MV-4-11 (cell line): ENCODE measurements at regions not wholly inside any gene's neighbourhood (a gene's known extent, or its start where the extent isn't known, plus 50 kb on each side); places are given as distances from the start of the nearest gene placed in this dataset.

Experiments
- DNase-seq: peaks from one replicate; lab custom pipeline; 2025; lab: John Stamatoyannopoulos, UW

DNA sequence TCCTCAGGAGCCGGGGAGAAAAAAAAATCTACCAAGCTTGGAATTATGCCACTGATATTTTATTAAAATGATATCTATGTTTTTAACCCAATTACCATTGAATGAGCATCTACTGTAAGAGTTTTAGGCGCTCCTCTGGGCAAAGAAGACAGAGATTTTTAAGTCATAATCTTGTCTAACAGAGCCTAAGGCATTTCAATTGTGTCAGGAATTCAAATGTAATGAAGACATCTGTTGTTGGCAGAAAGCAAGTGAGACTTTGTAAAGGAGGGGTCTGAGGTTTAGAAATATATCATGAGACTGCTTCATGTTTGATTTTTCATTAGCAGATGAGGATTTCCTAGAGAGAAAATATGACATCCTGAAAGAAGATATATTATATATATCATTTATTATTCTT is 1158.1 kb downstream of the FSTL5 start:
- no peak for DNase-seq

DNA sequence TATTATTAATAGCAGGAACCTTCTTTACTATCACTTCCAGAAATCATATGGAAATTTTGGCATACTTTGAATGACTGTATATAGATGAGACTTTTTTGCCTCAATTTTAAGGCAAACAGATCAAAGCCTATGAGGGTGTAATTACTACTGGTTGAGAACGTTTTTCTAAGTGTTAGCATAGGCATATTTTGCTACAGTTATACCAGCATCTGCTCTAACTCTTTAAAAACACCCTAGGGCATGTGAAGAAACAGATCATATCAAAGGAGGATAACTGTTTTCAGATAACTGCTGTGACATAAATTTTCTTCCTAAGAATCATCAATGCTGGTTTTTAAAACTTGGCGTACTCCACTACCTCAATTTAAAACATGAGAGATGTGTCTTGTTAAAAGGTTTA is 1155.3 kb downstream of the FSTL5 start:
- no peak for DNase-seq

DNA sequence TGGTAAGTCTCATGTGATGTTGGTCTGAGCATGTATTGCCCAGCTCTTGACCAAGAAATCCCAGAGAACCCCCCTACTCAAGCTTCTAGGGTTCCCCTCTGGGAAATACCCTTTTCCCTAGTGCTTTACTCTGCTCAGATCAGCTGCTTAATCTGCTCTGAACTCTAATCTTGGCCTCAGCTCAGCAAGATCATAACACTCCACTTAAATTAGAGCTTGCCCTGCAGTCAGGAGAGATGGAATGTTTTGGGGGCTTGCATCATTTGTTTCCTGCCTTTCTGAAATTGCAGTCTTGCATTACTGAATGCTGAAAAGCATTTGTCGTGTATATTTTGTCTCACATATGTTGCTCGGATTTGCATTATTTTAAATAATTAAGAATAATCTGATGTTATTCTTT is 1153.6 kb downstream of the FSTL5 start:
- no peak for DNase-seq
